BJ (cell line): ENCODE measurements at regions not wholly inside any gene's neighbourhood (a gene's known extent, or its start where the extent isn't known, plus 50 kb on each side); places are given as distances from the start of the nearest gene placed in this dataset.
A peak's percentile ranks its signal among the peaks of the same experiment; 100 is the strongest.

Experiments
- CTCF ChIA-PET: fragments of 350-600 bp; formaldehyde crosslinking; extraction: SDS; loops from one replicate; lab custom pipeline; 2021; ENCODE audit warnings: antibody characterized with exemption, inconsistent platforms; lab: Yijun Ruan, JAX
- POLR2A ChIA-PET: fragments of 300-600 bp; sonication (Branson Sonifier 250); formaldehyde crosslinking; extraction: SDS; loops from one replicate; lab custom pipeline; 2021; ENCODE audit warnings: antibody characterized with exemption; lab: Charles Lee
- DNase-seq: peaks from one replicate; pipeline ENCODE4 v3.0.0-alpha.2; 2011; ENCODE audit warnings: low read depth
- H3K27me3 ChIP-seq: 2 replicates; pipeline ENCODE4 v1.6.0; 2011; ENCODE audit warnings: low read length; ENCODE audit not compliant: control insufficient read depth, insufficient read depth
- H3K36me3 ChIP-seq: 2 replicates; pipeline ENCODE4 v1.5.1; 2011; ENCODE audit warnings: low read length; ENCODE audit not compliant: control insufficient read depth, insufficient read depth
- H3K4me3 ChIP-seq: 2 replicates; pipeline ENCODE4 v1.5.1; 2011; ENCODE audit warnings: low read depth, mild to moderate bottlenecking, control low read depth, low read length
- TF ChIP-seq, protein P1 (sequence below): IDR thresholded peaks from 2 replicates; pipeline ENCODE4 v1.5.1; 2011; ENCODE audit warnings: low read depth, mild to moderate bottlenecking, control low read depth, inconsistent platforms, low read length, moderate library complexity; ENCODE audit not compliant: insufficient read depth

GRCh38 chr13:85661675-85662074 lies 137.5 kb downstream of the SLITRK6 start:
- POLR2A ChIA-PET = no interaction called here

GRCh38 chr13:85659493-85659892 lies 139.7 kb downstream of the SLITRK6 start:
- CTCF ChIA-PET = interaction anchor here (1.2 kb wide), 1 partner anchor 15 kb away, joined by 3 read pairs; no protein-coding TSS in a partner anchor
- POLR2A ChIA-PET = no interaction called here
- no peaks in the 10 kb centered on the region for H3K36me3 ChIP-seq
- DNase-seq = peak; percentile 10
- TF ChIP-seq, protein P1, sequence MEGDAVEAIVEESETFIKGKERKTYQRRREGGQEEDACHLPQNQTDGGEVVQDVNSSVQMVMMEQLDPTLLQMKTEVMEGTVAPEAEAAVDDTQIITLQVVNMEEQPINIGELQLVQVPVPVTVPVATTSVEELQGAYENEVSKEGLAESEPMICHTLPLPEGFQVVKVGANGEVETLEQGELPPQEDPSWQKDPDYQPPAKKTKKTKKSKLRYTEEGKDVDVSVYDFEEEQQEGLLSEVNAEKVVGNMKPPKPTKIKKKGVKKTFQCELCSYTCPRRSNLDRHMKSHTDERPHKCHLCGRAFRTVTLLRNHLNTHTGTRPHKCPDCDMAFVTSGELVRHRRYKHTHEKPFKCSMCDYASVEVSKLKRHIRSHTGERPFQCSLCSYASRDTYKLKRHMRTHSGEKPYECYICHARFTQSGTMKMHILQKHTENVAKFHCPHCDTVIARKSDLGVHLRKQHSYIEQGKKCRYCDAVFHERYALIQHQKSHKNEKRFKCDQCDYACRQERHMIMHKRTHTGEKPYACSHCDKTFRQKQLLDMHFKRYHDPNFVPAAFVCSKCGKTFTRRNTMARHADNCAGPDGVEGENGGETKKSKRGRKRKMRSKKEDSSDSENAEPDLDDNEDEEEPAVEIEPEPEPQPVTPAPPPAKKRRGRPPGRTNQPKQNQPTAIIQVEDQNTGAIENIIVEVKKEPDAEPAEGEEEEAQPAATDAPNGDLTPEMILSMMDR = no peak
- no peaks in the 10 kb centered on the region for H3K27me3 ChIP-seq
- H3K4me3 ChIP-seq = no peak overlapping the region

More at GRCh38 chr13:85661675-85662074, 137.5 kb downstream of the SLITRK6 start:
- Histone ChIP-seq H3K36me3 (no peaks in the 10 kb centered on the region), H3K27me3 (no peaks in the 10 kb centered on the region), H3K4me3 (no peak overlapping the region)
- CTCF ChIA-PET = no interaction called here
- DNase-seq = no peak
- TF ChIP-seq, protein P1 = no peak

GRCh38 chr13:85657942-85658341 lies 141.3 kb downstream of the SLITRK6 start:
- CTCF ChIA-PET = no interaction called here
- no peak for DNase-seq

GRCh38 chr13:85655040-85655439 lies 144.2 kb downstream of the SLITRK6 start:
- ChIA-PET POLR2A (no interaction called here), CTCF (no interaction called here)
- no peak overlapping the region for H3K4me3 ChIP-seq
- TF ChIP-seq, protein P1 = no peak
- no peaks in the 10 kb centered on the region for H3K36me3 ChIP-seq
- no peak for DNase-seq
- no peaks in the 10 kb centered on the region for H3K27me3 ChIP-seq

More at GRCh38 chr13:85657942-85658341, 141.3 kb downstream of the SLITRK6 start:
- Histone ChIP-seq H3K27me3 (no peaks in the 10 kb centered on the region), H3K36me3 (no peaks in the 10 kb centered on the region), H3K4me3 (no peak overlapping the region)
- TF ChIP-seq, protein P1 = no peak
- POLR2A ChIA-PET = no interaction called here

- Histone ChIP-seq H3K4me3 (no peak overlapping the region), H3K27me3 (no peaks in the 10 kb centered on the region), H3K36me3 (no peaks in the 10 kb centered on the region)
- ChIA-PET POLR2A (no interaction called here), CTCF (no interaction called here)
- DNase-seq = no peak
- TF ChIP-seq, protein P1 = no peak
These were observed 145.0 kb downstream of the SLITRK6 start for GRCh38 chr13:85654227-85654626.
